ENCODE measurements at regions not wholly inside any gene's neighbourhood (a gene's known extent, or its start where the extent isn't known, plus 50 kb on each side); places are given as distances from the start of the nearest gene placed in this dataset.

DNA sequence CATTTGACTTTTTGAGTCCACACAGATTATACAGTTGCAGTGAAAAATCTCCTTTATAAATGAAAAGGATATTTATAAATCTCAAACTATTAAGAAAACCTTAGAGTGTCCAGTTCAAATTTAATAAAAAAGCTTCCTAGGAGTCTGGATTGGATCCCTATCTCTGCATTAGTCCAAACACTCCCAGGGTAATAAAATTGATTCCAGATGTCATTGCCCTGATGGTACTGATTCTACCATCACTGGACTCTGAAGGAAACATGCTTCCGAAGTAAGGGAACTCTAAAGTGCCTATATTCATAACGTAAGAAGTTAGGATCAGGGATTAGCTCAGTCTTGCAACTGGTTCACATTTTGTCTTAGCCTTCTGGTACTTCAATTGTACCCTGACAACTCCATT, 1325.1 kb upstream of the MAP3K7 start:
- H3K9me2 ChIP-seq (replicated peaks; ENCODE audit: insufficient read depth) = no peaks in the 10 kb centered on the region
- no peaks in the 10 kb centered on the region for H3K36me3 ChIP-seq (replicated peaks; ENCODE audit: insufficient read depth, low read depth)
- DNase-seq (ENCODE audit: low spot score) = no peak
- H2AFZ ChIP-seq = no peak overlapping the region
- no peaks in the 10 kb centered on the region for H3K27me3 ChIP-seq
- WGBS (ENCODE audit: low lambda C conversion rate, missing lambda C conversion rate) = 62% methylated on average over 2 of the region's 2 CpGs
- TF ChIP-seq EZH2phosphoT487 (IDR thresholded peaks at IDR 0.05; ENCODE audit: low read depth, severe bottlenecking, unreplicated experiment) (no peak), EZH2 (IDR thresholded peaks at IDR 0.05; ENCODE audit: borderline replicate concordance) (no peak)
- TF ChIP-seq, protein P1, sequence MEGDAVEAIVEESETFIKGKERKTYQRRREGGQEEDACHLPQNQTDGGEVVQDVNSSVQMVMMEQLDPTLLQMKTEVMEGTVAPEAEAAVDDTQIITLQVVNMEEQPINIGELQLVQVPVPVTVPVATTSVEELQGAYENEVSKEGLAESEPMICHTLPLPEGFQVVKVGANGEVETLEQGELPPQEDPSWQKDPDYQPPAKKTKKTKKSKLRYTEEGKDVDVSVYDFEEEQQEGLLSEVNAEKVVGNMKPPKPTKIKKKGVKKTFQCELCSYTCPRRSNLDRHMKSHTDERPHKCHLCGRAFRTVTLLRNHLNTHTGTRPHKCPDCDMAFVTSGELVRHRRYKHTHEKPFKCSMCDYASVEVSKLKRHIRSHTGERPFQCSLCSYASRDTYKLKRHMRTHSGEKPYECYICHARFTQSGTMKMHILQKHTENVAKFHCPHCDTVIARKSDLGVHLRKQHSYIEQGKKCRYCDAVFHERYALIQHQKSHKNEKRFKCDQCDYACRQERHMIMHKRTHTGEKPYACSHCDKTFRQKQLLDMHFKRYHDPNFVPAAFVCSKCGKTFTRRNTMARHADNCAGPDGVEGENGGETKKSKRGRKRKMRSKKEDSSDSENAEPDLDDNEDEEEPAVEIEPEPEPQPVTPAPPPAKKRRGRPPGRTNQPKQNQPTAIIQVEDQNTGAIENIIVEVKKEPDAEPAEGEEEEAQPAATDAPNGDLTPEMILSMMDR (IDR thresholded peaks at IDR 0.05; ENCODE audit: poor library complexity) = no peak
- H3K4me2 ChIP-seq = no peak overlapping the region
- no peaks in the 10 kb centered on the region for H3K4me1 ChIP-seq (ENCODE audit: insufficient read depth)
- H3K79me2 ChIP-seq = no peaks in the 10 kb centered on the region
- no peaks in the 10 kb centered on the region for H4K20me1 ChIP-seq (ENCODE audit: insufficient read depth, poor library complexity, severe bottlenecking)
- H3K27ac ChIP-seq = no peak overlapping the region
- no peak overlapping the region for H3K4me3 ChIP-seq
- H3K9me3 ChIP-seq (ENCODE audit: low read depth) = no peaks in the 10 kb centered on the region

DNA sequence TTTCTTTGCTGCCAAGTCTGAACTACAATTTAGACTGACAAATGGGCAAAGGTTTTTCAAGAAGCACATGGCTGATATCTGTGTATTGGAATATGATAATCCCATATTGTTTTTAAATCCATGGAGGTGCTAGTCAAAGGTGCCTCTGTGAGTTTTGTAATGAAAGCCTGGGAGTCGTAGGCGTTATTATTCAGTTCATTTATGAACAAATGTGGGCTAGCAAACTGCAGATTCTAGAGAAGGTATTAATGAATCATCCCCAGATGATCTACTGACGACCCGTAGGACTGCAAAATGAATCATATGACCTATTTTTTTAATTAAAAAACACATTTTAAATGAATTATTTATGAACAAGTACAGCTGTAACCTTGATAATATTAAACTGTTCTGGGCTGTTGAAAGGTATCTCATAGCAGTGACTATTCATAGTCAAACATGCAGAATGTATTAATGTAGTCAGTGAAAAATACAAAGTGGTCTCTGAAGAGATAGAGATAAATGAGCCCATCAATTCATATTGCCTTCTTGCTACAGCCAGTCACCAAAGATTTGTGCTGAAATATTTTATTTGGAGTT, 1317.8 kb upstream of the MAP3K7 start:
- H3K79me2 ChIP-seq = no peaks in the 10 kb centered on the region
- no peaks in the 10 kb centered on the region for H3K27me3 ChIP-seq
- no peaks in the 10 kb centered on the region for H3K36me3 ChIP-seq (replicated peaks; ENCODE audit: insufficient read depth, low read depth)
- no peak overlapping the region for H3K27ac ChIP-seq
- TF ChIP-seq, protein P1 (IDR thresholded peaks at IDR 0.05; ENCODE audit: poor library complexity) = no peak
- no peak for TF ChIP-seq EZH2 (IDR thresholded peaks at IDR 0.05; ENCODE audit: borderline replicate concordance)
- TF ChIP-seq EZH2phosphoT487 (IDR thresholded peaks at IDR 0.05; ENCODE audit: low read depth, severe bottlenecking, unreplicated experiment) = no peak
- no peaks in the 10 kb centered on the region for H4K20me1 ChIP-seq (ENCODE audit: insufficient read depth, poor library complexity, severe bottlenecking)
- 81% methylated on average over 4 of the region's 4 CpGs for WGBS (ENCODE audit: low lambda C conversion rate, missing lambda C conversion rate)
- no peak overlapping the region for H3K4me3 ChIP-seq
- DNase-seq (ENCODE audit: low spot score) = no peak
- H3K9me3 ChIP-seq (ENCODE audit: low read depth) = no peaks in the 10 kb centered on the region
- no peak overlapping the region for H3K4me2 ChIP-seq
- no peaks in the 10 kb centered on the region for H3K9me2 ChIP-seq (replicated peaks; ENCODE audit: insufficient read depth)
- no peak overlapping the region for H2AFZ ChIP-seq
- H3K4me1 ChIP-seq (ENCODE audit: insufficient read depth) = no peaks in the 10 kb centered on the region

DNA sequence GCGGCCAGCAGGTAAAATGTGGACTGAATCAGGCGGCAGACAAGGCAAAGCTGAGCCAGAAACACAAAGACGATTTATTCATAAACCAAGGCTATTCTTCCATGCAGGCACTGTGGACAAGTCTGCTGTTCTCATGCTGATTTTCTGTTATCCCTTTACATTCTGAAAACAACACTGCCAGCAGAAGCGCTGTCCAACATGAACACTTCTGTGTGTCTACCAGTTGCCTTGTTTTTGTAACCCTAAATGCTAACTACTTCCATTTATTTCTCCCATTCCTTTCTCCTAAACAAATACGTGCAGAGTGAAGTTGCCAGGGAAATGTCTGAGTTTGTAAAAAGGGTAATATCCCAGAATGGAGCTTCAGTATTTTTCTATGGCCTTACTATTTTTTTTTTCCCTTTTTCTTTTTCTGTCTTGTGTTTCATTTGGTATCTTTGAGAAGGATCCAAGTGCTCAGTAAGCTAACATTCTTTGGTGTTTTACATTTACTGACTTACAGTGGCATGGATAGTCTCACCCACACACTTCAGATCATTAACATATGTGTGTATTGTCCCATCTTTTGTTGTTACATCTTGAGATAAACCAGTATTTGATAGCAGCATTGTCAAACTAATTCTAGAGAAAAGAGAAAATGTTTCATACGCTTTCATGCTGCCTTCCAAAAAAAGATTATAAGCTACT, 1308.9 kb upstream of the MAP3K7 start:
- no peaks in the 10 kb centered on the region for H3K4me1 ChIP-seq (ENCODE audit: insufficient read depth)
- H3K9me2 ChIP-seq (replicated peaks; ENCODE audit: insufficient read depth) = no peaks in the 10 kb centered on the region
- no peaks in the 10 kb centered on the region for H3K79me2 ChIP-seq
- H3K4me3 ChIP-seq = no peak overlapping the region
- WGBS (ENCODE audit: low lambda C conversion rate, missing lambda C conversion rate) = 82% methylated on average over 6 of the region's 6 CpGs
- no peak overlapping the region for H3K4me2 ChIP-seq
- no peaks in the 10 kb centered on the region for H4K20me1 ChIP-seq (ENCODE audit: insufficient read depth, poor library complexity, severe bottlenecking)
- peak; percentile 6 for DNase-seq (ENCODE audit: low spot score)
- H3K9me3 ChIP-seq (ENCODE audit: low read depth) = no peaks in the 10 kb centered on the region
- no peak overlapping the region for H3K27ac ChIP-seq
- no peaks in the 10 kb centered on the region for H3K36me3 ChIP-seq (replicated peaks; ENCODE audit: insufficient read depth, low read depth)
- TF ChIP-seq EZH2phosphoT487 (IDR thresholded peaks at IDR 0.05; ENCODE audit: low read depth, severe bottlenecking, unreplicated experiment) = no peak
- TF ChIP-seq, protein P1 (IDR thresholded peaks at IDR 0.05; ENCODE audit: poor library complexity) = no peak
- TF ChIP-seq EZH2 (IDR thresholded peaks at IDR 0.05; ENCODE audit: borderline replicate concordance) = no peak
- H2AFZ ChIP-seq = no peak overlapping the region
- H3K27me3 ChIP-seq = no peaks in the 10 kb centered on the region

Measured in hepatocyte (in vitro differentiated cells).